B cell (primary cell): ENCODE measurements at regions not wholly inside any gene's neighbourhood (a gene's known extent, or its start where the extent isn't known, plus 50 kb on each side); places are given as distances from the start of the nearest gene placed in this dataset.

Source experiments
- ATAC-seq: fragments of 200-7000 bp; cut with Tn5 transposase; one replicate; pipeline ENCODE4 v1.10.0; 2021; ENCODE audit warnings: low read depth, mild to moderate bottlenecking, moderate number of reproducible peaks, moderate library complexity
- CTCF ChIA-PET: fragments of 350-600 bp; sonication (Branson Sonifier 250); formaldehyde crosslinking; loops from one replicate; lab custom pipeline; 2021; ENCODE audit warnings: antibody characterized with exemption, inconsistent platforms; lab: Charles Lee
- POLR2A ChIA-PET: fragments of 350-600 bp; sonication (Branson Sonifier 250); formaldehyde crosslinking; loops from one replicate; lab custom pipeline; 2021; ENCODE audit warnings: antibody characterized with exemption; lab: Charles Lee
- DNase-seq: peaks from one replicate; pipeline ENCODE4 v3.0.0; 2013
- H2AFZ ChIP-seq: 2 replicates; pipeline ENCODE4 v1.6.1; 2012; ENCODE audit warnings: mild to moderate bottlenecking, low read depth, low read length; ENCODE audit not compliant: insufficient read depth, poor library complexity, severe bottlenecking
- H3K27ac ChIP-seq, 2 donors: 1 replicate in 1 of 2; 2 replicates in 1 of 2; pipeline ENCODE4 v1.5.1; 2012 to 2013; ENCODE audit warnings: low read length in 2 of 2, mild to moderate bottlenecking in 2 of 2, moderate library complexity in 1 of 2
- H3K27me3 ChIP-seq, 4 experiments: fragments of 200-600 bp in 1 of 4; sonication (generic) in 1 of 4; replicated peaks in 1 of 4; 1 replicate in 2 of 4; 2 replicates in 2 of 4; pipeline versions ENCODE4 v1.6.1 to v1.7.0; 2013 to 2016; ENCODE audit warnings: low read length in 3 of 4, mild to moderate bottlenecking in 2 of 4, mixed read lengths in 1 of 4, moderate library complexity in 1 of 4; ENCODE audit not compliant: insufficient read depth in 4 of 4, control insufficient read depth in 3 of 4; ENCODE audit errors: control extremely low read depth in 1 of 4
- H3K36me3 ChIP-seq, 2 experiments: replicated peaks in 1 of 2; 1 replicate in 1 of 2; 2 replicates in 1 of 2; pipeline versions ENCODE4 v1.6.1 to v1.7.1; 2013; ENCODE audit warnings: low read length in 1 of 2; ENCODE audit not compliant: insufficient read depth in 2 of 2, control insufficient read depth in 1 of 2; ENCODE audit errors: control extremely low read depth in 1 of 2, extremely low read depth in 1 of 2
- H3K4me1 ChIP-seq, 2 donors: fragments of 200-600 bp in 1 of 2; sonication (generic) in 1 of 2; 1 replicate in 1 of 2; 2 replicates in 1 of 2; pipeline versions ENCODE4 v1.5.1 to v1.6.1; 2013 to 2017; ENCODE audit warnings: low read length in 2 of 2; ENCODE audit not compliant: control insufficient read depth in 2 of 2, insufficient read depth in 2 of 2
- H3K4me2 ChIP-seq: replicated peaks from 2 replicates; pipeline ENCODE3; 2012; ENCODE audit warnings: mild to moderate bottlenecking, low read depth, low read length; ENCODE audit not compliant: poor library complexity, severe bottlenecking
- H3K4me3 ChIP-seq, 5 experiments: fragments of 200-600 bp in 1 of 5; sonication (generic) in 1 of 5; 1 replicate in 3 of 5; 2 replicates in 2 of 5; pipeline versions ENCODE4 v1.5.1 to v1.7.0; 2011 to 2016; ENCODE audit warnings: low read length in 4 of 5, mild to moderate bottlenecking in 4 of 5, low read depth in 2 of 5, control low read depth in 1 of 5, moderate library complexity in 1 of 5; ENCODE audit not compliant: insufficient read depth in 1 of 5; ENCODE audit errors: control extremely low read depth in 1 of 5, extremely low read depth in 1 of 5
- H3K79me2 ChIP-seq: fragments of 200-600 bp; sonication (generic); one replicate; pipeline ENCODE4 v1.6.0; 2016; ENCODE audit warnings: low read length; ENCODE audit not compliant: control insufficient read depth, insufficient read depth
- H3K9ac ChIP-seq: fragments of 200-600 bp; sonication (generic); 2 replicates; pipeline ENCODE4 v1.6.1; 2017; ENCODE audit warnings: mild to moderate bottlenecking, low read length, moderate library complexity
- H3K9me3 ChIP-seq, 3 donors: one replicate each; pipeline versions ENCODE4 v1.6.1 to v1.7.1; 2013; ENCODE audit warnings: low read length in 2 of 3; ENCODE audit not compliant: control insufficient read depth in 2 of 3, insufficient read depth in 1 of 3; ENCODE audit errors: control extremely low read depth in 1 of 3
- H4K20me1 ChIP-seq: 2 replicates; pipeline ENCODE4 v1.6.0; 2012; ENCODE audit warnings: mild to moderate bottlenecking, low read length; ENCODE audit not compliant: insufficient read depth, control insufficient read depth, poor library complexity, severe bottlenecking
- H3K27ac Mint-ChIP-seq: one replicate; pipeline ENCODE4 v1.8.0; 2021; ENCODE audit warnings: mixed read lengths
- H3K27me3 Mint-ChIP-seq: one replicate; pipeline ENCODE4 v1.8.0; 2021; ENCODE audit warnings: mixed read lengths
- H3K4me1 Mint-ChIP-seq: one replicate; pipeline ENCODE4 v1.8.0; 2021; ENCODE audit warnings: mixed read lengths
- H3K4me3 Mint-ChIP-seq: one replicate; pipeline ENCODE4 v1.8.0; 2021; ENCODE audit warnings: mixed read lengths
- H3K9me3 Mint-ChIP-seq: one replicate; pipeline ENCODE4 v1.8.0; 2022; ENCODE audit warnings: mixed read lengths; ENCODE audit not compliant: insufficient read depth
- CTCF ChIP-seq: fragments of 200-600 bp; IDR thresholded peaks from one replicate; pipeline ENCODE4 v1.8.0; 2022; ENCODE audit warnings: antibody characterized with exemption, mild to moderate bottlenecking
- EZH2 ChIP-seq: IDR thresholded peaks from 2 replicates; pipeline ENCODE4 v1.6.1; 2012; ENCODE audit warnings: borderline replicate concordance, low read depth, mild to moderate bottlenecking, moderate library complexity, low read length; ENCODE audit not compliant: insufficient read depth, poor library complexity, severe bottlenecking
- WGBS: methylation state at CpG from one replicate; pipeline ENCODE4 v1.1.5; 2013; ENCODE audit warnings: missing lambda C conversion rate; ENCODE audit not compliant: insufficient coverage; 5-methylcytosine and 5-hydroxymethylcytosine counted together
- intact Hi-C: fragments of 100-400 bp; cut with micrococcal nuclease; formaldehyde crosslinking; loops from one replicate; pipeline ENCODE4 v1.10.0; 2022

DNA sequence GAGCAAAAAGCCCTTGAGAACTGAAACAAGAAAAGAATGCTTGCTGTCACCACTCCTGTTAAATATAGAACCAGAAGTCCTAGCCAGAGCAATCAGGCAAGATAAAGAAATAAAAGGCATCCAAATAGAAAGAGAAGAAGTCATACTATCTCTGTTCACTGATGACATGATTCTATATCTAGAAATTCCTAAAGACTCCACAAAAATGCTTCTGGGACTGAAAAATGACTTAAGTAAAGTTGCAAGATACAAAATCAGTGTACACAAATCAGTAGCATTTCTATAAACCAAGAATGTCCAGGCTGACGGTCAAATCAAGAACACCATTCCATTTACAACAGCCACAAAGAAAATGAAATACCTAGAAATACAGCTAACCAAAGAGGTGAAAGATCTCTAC is 552.7 kb upstream of the SLIT2 start:
- no peaks in the 10 kb centered on the region for H3K27me3 Mint-ChIP-seq
- H3K4me2 ChIP-seq = no peak overlapping the region
- no peak overlapping the region for H2AFZ ChIP-seq
- no peaks in the 10 kb centered on the region for H3K9me3 ChIP-seq
- no peak for TF ChIP-seq EZH2
- no peak for TF ChIP-seq CTCF
- no peaks in the 10 kb centered on the region for H3K27me3 ChIP-seq
- ATAC-seq (no peak), DNase-seq (no peak)
- no peak overlapping the region for H3K27ac ChIP-seq
- no peaks in the 10 kb centered on the region for H3K36me3 ChIP-seq
- no peak overlapping the region for H3K9ac ChIP-seq
- no peak overlapping the region for H3K4me3 Mint-ChIP-seq
- no peaks in the 10 kb centered on the region for H3K79me2 ChIP-seq
- ChIA-PET CTCF (no interaction called here), POLR2A (no interaction called here)
- H3K27ac Mint-ChIP-seq = no peak overlapping the region
- H4K20me1 ChIP-seq = no peaks in the 10 kb centered on the region
- H3K4me3 ChIP-seq = no peak overlapping the region
- H3K9me3 Mint-ChIP-seq = peaks cover 3% of the 10 kb centered on the region
- peaks cover 3% of the 10 kb centered on the region for H3K4me1 Mint-ChIP-seq
- intact Hi-C loops = no loop called here
- no peaks in the 10 kb centered on the region for H3K4me1 ChIP-seq
- WGBS = no CpG with 5 or more reads among the region's 1 CpG

GRCh38 chr4:19694812-19695211 is 556.9 kb upstream of the SLIT2 start:
- TF ChIP-seq CTCF (no peak), EZH2 (no peak)
- H3K4me1 Mint-ChIP-seq = peaks cover 3% of the 10 kb centered on the region
- H4K20me1 ChIP-seq = no peaks in the 10 kb centered on the region
- no peak overlapping the region for H3K4me3 ChIP-seq
- H3K79me2 ChIP-seq = no peaks in the 10 kb centered on the region
- no peak overlapping the region for H3K4me2 ChIP-seq
- H2AFZ ChIP-seq = peak overlapping the region; percentile 12
- H3K27ac Mint-ChIP-seq = no peak overlapping the region
- H3K9me3 ChIP-seq = no peaks in the 10 kb centered on the region
- intact Hi-C loops = no loop called here
- H3K4me3 Mint-ChIP-seq = peak overlapping the region; percentile 20
- no peak for DNase-seq
- ATAC-seq = no peak
- H3K36me3 ChIP-seq = no peaks in the 10 kb centered on the region
- H3K27me3 ChIP-seq = no peaks in the 10 kb centered on the region
- CTCF ChIA-PET = no interaction called here
- no peaks in the 10 kb centered on the region for H3K4me1 ChIP-seq
- no peaks in the 10 kb centered on the region for H3K27me3 Mint-ChIP-seq
- peaks cover 5% of the 10 kb centered on the region for H3K9me3 Mint-ChIP-seq
- H3K27ac ChIP-seq = no peak overlapping the region
- 43% methylated on average over 3 of the region's 4 CpGs for WGBS
- H3K9ac ChIP-seq = no peak overlapping the region
- POLR2A ChIA-PET = no interaction called here
